ENCODE measurements at regions not wholly inside any gene's neighbourhood (a gene's known extent, or its start where the extent isn't known, plus 50 kb on each side); places are given as distances from the start of the nearest gene placed in this dataset.

- no peak for TF ChIP-seq ASH2L (IDR thresholded peaks at IDR 0.05; ENCODE audit: low read length)
Observed at GRCh38 chr6:66340736-66341135, 633.7 kb upstream of the EYS start (continued).

DNA sequence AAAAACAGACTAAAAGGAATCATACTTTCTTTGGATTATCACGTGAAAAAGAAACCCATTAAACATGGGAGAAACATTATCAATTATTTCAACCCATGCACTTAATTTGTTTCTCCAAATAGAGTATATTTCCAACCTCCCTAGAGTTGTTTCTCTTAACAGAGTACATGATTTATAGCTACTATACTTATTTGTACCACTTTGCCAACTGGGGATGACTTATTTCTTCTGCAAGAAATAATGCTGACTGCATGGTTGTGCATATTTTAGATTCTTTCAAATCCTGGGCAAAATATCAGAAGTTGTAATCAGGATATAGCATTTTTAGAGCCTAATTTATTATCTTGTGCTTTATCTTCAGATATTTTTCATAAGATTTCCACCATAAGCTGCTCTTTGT lies 629.1 kb upstream of the EYS start:
- Histone ChIP-seq H4K91ac (replicated peaks; ENCODE audit: insufficient read length, low read length) (no peak overlapping the region), H4K5ac (ENCODE audit: insufficient read length, low read depth, low read length) (no peak overlapping the region), H3K23ac (ENCODE audit: insufficient read length) (no peak overlapping the region), H2AK5ac (ENCODE audit: low read depth, low read length) (no peak overlapping the region), H2BK5ac (ENCODE audit: low read depth, low read length) (no peak overlapping the region), H3K4me2 (ENCODE audit: insufficient read depth in 1 of 2, low read depth in 2 of 2, low read length in 2 of 2) (no peak overlapping the region), H2BK20ac (ENCODE audit: low read length) (no peak overlapping the region), H3K14ac (ENCODE audit: insufficient read length) (no peak overlapping the region), H2BK120ac (replicated peaks; ENCODE audit: low read depth, low read length) (no peak overlapping the region), H3K18ac (ENCODE audit: extremely low read depth, low read length) (no peak overlapping the region), H2BK15ac (ENCODE audit: low read length) (no peak overlapping the region), H4K20me1 (replicated peaks in 1 of 2; ENCODE audit: control insufficient read depth in 1 of 2, insufficient read depth in 2 of 2, low read length in 2 of 2) (no peaks in the 10 kb centered on the region), H3K4me1 (replicated peaks in 1 of 4; ENCODE audit: control insufficient read depth in 3 of 4, insufficient read depth in 4 of 4, low read length in 3 of 4) (no peaks in the 10 kb centered on the region), H2BK12ac (ENCODE audit: low read depth, low read length) (no peak overlapping the region), H3K9ac (replicated peaks in 1 of 4; ENCODE audit: extremely low read depth in 1 of 4, low read depth in 3 of 4, low read length in 3 of 4) (no peak overlapping the region), H3K36me3 (ENCODE audit: control insufficient read depth in 2 of 4, insufficient read depth in 4 of 4, low read length in 3 of 4) (no peaks in the 10 kb centered on the region), H3K27ac (ENCODE audit: low read depth, low read length) (no peak overlapping the region), H4K8ac (ENCODE audit: extremely low read depth, insufficient read depth, low read length) (no peak overlapping the region), H3K79me1 (ENCODE audit: low read depth, low read length) (no peaks in the 10 kb centered on the region), H3K79me2 (ENCODE audit: control insufficient read depth in 1 of 2, insufficient read depth in 2 of 2, low read length in 2 of 2) (no peaks in the 10 kb centered on the region), H3K23me2 (ENCODE audit: low read depth, low read length) (no peaks in the 10 kb centered on the region), H3K27me3 (replicated peaks in 1 of 4; ENCODE audit: control insufficient read depth in 3 of 4, extremely low read depth in 1 of 4, insufficient read depth in 3 of 4, low read length in 3 of 4) (no peaks in the 10 kb centered on the region), H3K4me3 (ENCODE audit: extremely low read depth in 1 of 4, insufficient read depth in 2 of 4, low read depth in 3 of 4, low read length in 4 of 4) (no peak overlapping the region), H3K9me3 (ENCODE audit: insufficient read depth in 2 of 2, low read depth in 1 of 2, low read length in 1 of 2) (no peaks in the 10 kb centered on the region), H3K4ac (replicated peaks; ENCODE audit: insufficient read length, low read depth, low read length) (no peak overlapping the region), H2AFZ (ENCODE audit: low read length) (no peak overlapping the region), H3K56ac (replicated peaks; ENCODE audit: insufficient read length, low read depth, low read length) (no peak overlapping the region)
- FAIRE-seq (no peak), DNase-seq (ENCODE audit: low read depth in 1 of 2, low spot score in 2 of 2) (no peak)
- ChIA-PET CTCF (ENCODE audit: partially characterized antibody) (no interaction called here), POLR2A (ENCODE audit: partially characterized antibody) (no interaction called here)
- TF ChIP-seq YY1 (IDR thresholded peaks at IDR 0.05; ENCODE audit: low read depth, low read length) (no peak), TEAD4 (IDR thresholded peaks at IDR 0.05; ENCODE audit: low read depth, low read length) (no peak), USF2 (IDR thresholded peaks at IDR 0.05; ENCODE audit: low read length) (no peak), KDM1A (IDR thresholded peaks at IDR 0.05; ENCODE audit: borderline replicate concordance, low read length) (no peak), RBBP5 (IDR thresholded peaks at IDR 0.05; ENCODE audit: borderline replicate concordance, low read depth, low read length) (no peak), SIN3A (conservative IDR thresholded peaks at IDR 0.05 in 1 of 2, IDR thresholded peaks at IDR 0.05 in 1 of 2; ENCODE audit: low read depth in 1 of 2, low read length in 2 of 2) (no peak)
- WGBS, 2 experiments (ENCODE audit: extremely low coverage in 1 of 2, insufficient coverage in 1 of 2, insufficient read length in 1 of 2, insufficient replicate concordance in 2 of 2, low coverage in 1 of 2, low lambda C conversion rate in 2 of 2, missing lambda C conversion rate in 1 of 2), result 96% methylated on average over 1 of the region's 1 CpG; no CpG with 5 or more reads in 1 of the 2 experiments

Measured in H1 (cell line).